Keratinocyte (primary cell): ENCODE measurements at regions not wholly inside any gene's neighbourhood (a gene's known extent, or its start where the extent isn't known, plus 50 kb on each side); places are given as distances from the start of the nearest gene placed in this dataset.
A peak's percentile ranks its signal among the peaks of the same experiment; 100 is the strongest.

ENCODE experiments used
- DNase-seq: peaks from one replicate; pipeline ENCODE4 v3.0.0-alpha.2; 2011; ENCODE audit warnings: low read depth, missing footprints, low spot score
- FAIRE-seq: peaks from 2 replicates; lab custom pipeline; 2011; peaks lifted over from hg19 to GRCh38; lab: Jason Lieb, UNC
- H2AFZ ChIP-seq: 2 replicates; pipeline ENCODE4 v1.6.0; 2012; ENCODE audit warnings: low read length, control low read depth, inconsistent platforms; ENCODE audit not compliant: control insufficient read depth
- H3K27ac ChIP-seq: 2 replicates; pipeline ENCODE4 v1.5.1; 2011; ENCODE audit warnings: low read length; ENCODE audit not compliant: control insufficient read depth, insufficient read depth
- H3K27me3 ChIP-seq: 3 replicates; pipeline ENCODE4 v1.6.0; 2011; ENCODE audit warnings: low read length; ENCODE audit not compliant: control insufficient read depth, insufficient read depth; ENCODE audit errors: extremely low read depth
- H3K36me3 ChIP-seq, 2 experiments: 2 replicates in 1 of 2; 3 replicates in 1 of 2; pipeline ENCODE4 v1.5.1; 2011; ENCODE audit warnings: low read length in 2 of 2, mild to moderate bottlenecking in 1 of 2; ENCODE audit not compliant: control insufficient read depth in 2 of 2, insufficient read depth in 2 of 2; ENCODE audit errors: extremely low read depth in 1 of 2
- H3K4me1 ChIP-seq: 3 replicates; pipeline ENCODE4 v1.5.1; 2011; ENCODE audit warnings: low read length; ENCODE audit not compliant: control insufficient read depth, insufficient read depth; ENCODE audit errors: extremely low read depth
- H3K4me2 ChIP-seq: 3 replicates; pipeline ENCODE4 v1.6.0; 2011; ENCODE audit warnings: low read depth, low read length; ENCODE audit not compliant: control insufficient read depth, insufficient read depth; ENCODE audit errors: extremely low read depth
- H3K4me3 ChIP-seq, 3 experiments: fragments of 200-600 bp in 1 of 3; sonication (generic) in 1 of 3; 2 replicates in 2 of 3; 3 replicates in 1 of 3; pipeline ENCODE4 v1.5.1; 2011 to 2016; ENCODE audit warnings: low read length in 3 of 3, mild to moderate bottlenecking in 3 of 3, control low read depth in 2 of 3, inconsistent platforms in 1 of 3, low read depth in 1 of 3, mixed read lengths in 1 of 3, mixed run types in 1 of 3, moderate library complexity in 1 of 3; ENCODE audit not compliant: control insufficient read depth in 2 of 3, insufficient read depth in 2 of 3; ENCODE audit errors: extremely low read depth in 1 of 3
- H3K79me2 ChIP-seq: 2 replicates; pipeline ENCODE4 v1.6.0; 2012; ENCODE audit warnings: low read length; ENCODE audit not compliant: control insufficient read depth, insufficient read depth
- H3K9ac ChIP-seq: 3 replicates; pipeline ENCODE4 v1.6.0; 2011; ENCODE audit warnings: low read length; ENCODE audit not compliant: control insufficient read depth, insufficient read depth; ENCODE audit errors: extremely low read depth
- H3K9me1 ChIP-seq: 3 replicates; pipeline ENCODE4 v1.6.0; 2011; ENCODE audit warnings: low read length; ENCODE audit not compliant: control insufficient read depth, insufficient read depth; ENCODE audit errors: extremely low read depth
- H3K9me3 ChIP-seq: 2 replicates; pipeline ENCODE4 v1.5.1; 2012; ENCODE audit warnings: low read depth, low read length; ENCODE audit not compliant: control insufficient read depth
- H4K20me1 ChIP-seq: 3 replicates; pipeline ENCODE4 v1.6.0; 2011; ENCODE audit warnings: low read length; ENCODE audit not compliant: control insufficient read depth, insufficient read depth; ENCODE audit errors: extremely low read depth
- CTCF ChIP-seq, 3 experiments: IDR thresholded peaks in 1 of 3; conservative IDR thresholded peaks in 1 of 3; optimal IDR thresholded peaks in 1 of 3; 2 replicates in 2 of 3; 3 replicates in 1 of 3; pipeline versions ENCODE3 to v1.5.1; 2011; ENCODE audit warnings: low read length in 3 of 3, mild to moderate bottlenecking in 3 of 3, moderate library complexity in 2 of 3, control low read depth in 1 of 3, inconsistent platforms in 1 of 3; ENCODE audit not compliant: insufficient read depth in 2 of 3; ENCODE audit errors: extremely low read depth in 1 of 3
- EZH2 ChIP-seq: IDR thresholded peaks from one replicate; pipeline ENCODE4 v1.6.1; 2012; ENCODE audit warnings: inconsistent platforms, mild to moderate bottlenecking, low read length, moderate library complexity
- dilution Hi-C: fragments of 300-500 bp; cut with MboI; formaldehyde crosslinking; loops from one replicate; pipeline ENCODE4 v1.7.0; 2020; ENCODE audit warnings: low sequenced_read_pairs; ENCODE audit not compliant: extremely low pct_ligation_motif_present

GRCh38 chr18:24993628-24994027 is 358.3 kb downstream of the ZNF521 start:
- dilution Hi-C loops, result no loop called here
- FAIRE-seq, result no peak
- Histone ChIP-seq H3K9me1 (no peaks in the 10 kb centered on the region), H2AFZ (no peak overlapping the region), H3K27ac (no peak overlapping the region), H3K27me3 (no peaks in the 10 kb centered on the region), H3K4me2 (no peak overlapping the region), H3K4me1 (no peaks in the 10 kb centered on the region), H4K20me1 (no peaks in the 10 kb centered on the region), H3K9me3 (no peaks in the 10 kb centered on the region), H3K79me2 (no peaks in the 10 kb centered on the region), H3K4me3 (no peak overlapping the region), H3K36me3 (no peaks in the 10 kb centered on the region), H3K9ac (no peak overlapping the region)
- TF ChIP-seq CTCF (optimal IDR thresholded peaks at IDR 0.05 in 1 of 3, IDR thresholded peaks at IDR 0.05 in 1 of 3, conservative IDR thresholded peaks at IDR 0.05 in 1 of 3; ENCODE audit: extremely low read depth in 1 of 3, insufficient read depth in 2 of 3, low read length in 3 of 3) (no peak), EZH2 (no peak)
- no peak for DNase-seq

GRCh38 chr18:24995056-24995455 is 356.9 kb downstream of the ZNF521 start:
- Histone ChIP-seq H3K4me2 (no peak overlapping the region), H2AFZ (no peak overlapping the region), H3K9ac (no peak overlapping the region), H4K20me1 (no peaks in the 10 kb centered on the region), H3K27me3 (no peaks in the 10 kb centered on the region), H3K9me3 (no peaks in the 10 kb centered on the region), H3K4me1 (no peaks in the 10 kb centered on the region), H3K27ac (no peak overlapping the region), H3K36me3 (no peaks in the 10 kb centered on the region), H3K4me3 (no peak overlapping the region), H3K9me1 (no peaks in the 10 kb centered on the region), H3K79me2 (no peaks in the 10 kb centered on the region)
- DNase-seq (peak; percentile 53), FAIRE-seq (no peak)
- TF ChIP-seq CTCF (optimal IDR thresholded peaks at IDR 0.05 in 1 of 3, IDR thresholded peaks at IDR 0.05 in 1 of 3, conservative IDR thresholded peaks at IDR 0.05 in 1 of 3; ENCODE audit: extremely low read depth in 1 of 3, insufficient read depth in 2 of 3, low read length in 3 of 3) (no peak), EZH2 (no peak)
- dilution Hi-C loops, result no loop called here
